ENCODE measurements at regions not wholly inside any gene's neighbourhood (a gene's known extent, or its start where the extent isn't known, plus 50 kb on each side); places are given as distances from the start of the nearest gene placed in this dataset.
A peak's percentile ranks its signal among the peaks of the same experiment; 100 is the strongest.
"Not testable (repeated sequence)": the region's sequence is repeated elsewhere in the genome, so short reads cannot be mapped to it uniquely, and the experiment has no call there.

GRCh38 chr7:115638853-115639252 is 391.7 kb downstream of the TFEC start:
- DNase-seq = no peak

GRCh38 chr7:115637128-115637527 is 393.4 kb downstream of the TFEC start:
- no peak for DNase-seq

GRCh38 chr7:115635876-115636275 is 394.7 kb downstream of the TFEC start:
- DNase-seq = no peak

GRCh38 chr7:115635376-115635775 is 395.2 kb downstream of the TFEC start:
- no peak for DNase-seq

- DNase-seq = no peak
Observed at GRCh38 chr7:115634633-115635032, 395.9 kb downstream of the TFEC start.

- DNase-seq = no peak
Observed at GRCh38 chr7:115632636-115633035, 397.9 kb downstream of the TFEC start.

- no peak for DNase-seq
Observed at GRCh38 chr7:115631782-115632181, 398.8 kb downstream of the TFEC start.

GRCh38 chr7:115630049-115630448 is 400.5 kb downstream of the TFEC start:
- no peak for DNase-seq

GRCh38 chr7:115618676-115619075 is 411.9 kb downstream of the TFEC start:
- DNase-seq = peak; percentile 83

GRCh38 chr7:115613836-115614235 is 416.7 kb downstream of the TFEC start:
- DNase-seq = no peak

GRCh38 chr7:115603416-115603815 is 427.1 kb downstream of the TFEC start:
- no peak for DNase-seq

GRCh38 chr7:115600207-115600606 is 430.4 kb downstream of the TFEC start:
- no peak for DNase-seq

GRCh38 chr7:115599184-115599583 is 431.4 kb downstream of the TFEC start:
- not testable (repeated sequence) for DNase-seq

- not testable (repeated sequence) for DNase-seq
Observed at GRCh38 chr7:115597220-115597619, 433.3 kb downstream of the TFEC start.

GRCh38 chr7:115593111-115593510 is 437.5 kb downstream of the TFEC start:
- no peak for DNase-seq

- peak; percentile 89 for DNase-seq
Observed at GRCh38 chr7:115585015-115585718, 445.4 kb downstream of the TFEC start.

GRCh38 chr7:115582956-115583355 is 447.6 kb downstream of the TFEC start:
- no peak for DNase-seq

GRCh38 chr7:115578576-115578975 is 452.0 kb downstream of the TFEC start:
- no peak for DNase-seq

GRCh38 chr7:115574681-115575291 is 455.8 kb downstream of the TFEC start:
- DNase-seq = no peak

GRCh38 chr7:115572111-115572510 is 458.5 kb downstream of the TFEC start:
- DNase-seq = no peak

- no peak for DNase-seq
Observed at GRCh38 chr7:115561335-115562110, 469.0 kb downstream of the TFEC start.

- no peak for DNase-seq
Observed at GRCh38 chr7:115559877-115560276, 470.7 kb downstream of the TFEC start.

GRCh38 chr7:115558161-115558560 is 472.4 kb downstream of the TFEC start:
- no peak for DNase-seq

GRCh38 chr7:115557296-115557695 is 473.3 kb downstream of the TFEC start:
- not testable (repeated sequence) for DNase-seq
